Astrocyte of the cerebellum (primary cell): ENCODE measurements at regions not wholly inside any gene's neighbourhood (a gene's known extent, or its start where the extent isn't known, plus 50 kb on each side); places are given as distances from the start of the nearest gene placed in this dataset.

Source experiments
- DNase-seq: peaks from one replicate; pipeline ENCODE4 v3.0.0-alpha.2; 2011; ENCODE audit warnings: low read depth
- H3K4me3 ChIP-seq: 2 replicates; pipeline ENCODE4 v1.5.1; 2011; ENCODE audit warnings: mild to moderate bottlenecking, low read depth, low read length, moderate library complexity
- in situ Hi-C: cut with HindIII; loops from 2 replicates; pipeline ENCODE4 v1.10.0; 2017; ENCODE audit warnings: low sequenced_read_pairs
- TF ChIP-seq, protein P1 (sequence below): IDR thresholded peaks from 2 replicates; pipeline ENCODE4 v1.5.1; 2012; ENCODE audit warnings: low read length, low read depth, moderate library complexity, mild to moderate bottlenecking; ENCODE audit errors: missing control alignments

GRCh38 chr13:37944081-37944868, 74.7 kb upstream of the TRPC4 start:
- in situ Hi-C loops = no loop called here
- no peak overlapping the region for H3K4me3 ChIP-seq
- no peak for DNase-seq
- TF ChIP-seq, protein P1, sequence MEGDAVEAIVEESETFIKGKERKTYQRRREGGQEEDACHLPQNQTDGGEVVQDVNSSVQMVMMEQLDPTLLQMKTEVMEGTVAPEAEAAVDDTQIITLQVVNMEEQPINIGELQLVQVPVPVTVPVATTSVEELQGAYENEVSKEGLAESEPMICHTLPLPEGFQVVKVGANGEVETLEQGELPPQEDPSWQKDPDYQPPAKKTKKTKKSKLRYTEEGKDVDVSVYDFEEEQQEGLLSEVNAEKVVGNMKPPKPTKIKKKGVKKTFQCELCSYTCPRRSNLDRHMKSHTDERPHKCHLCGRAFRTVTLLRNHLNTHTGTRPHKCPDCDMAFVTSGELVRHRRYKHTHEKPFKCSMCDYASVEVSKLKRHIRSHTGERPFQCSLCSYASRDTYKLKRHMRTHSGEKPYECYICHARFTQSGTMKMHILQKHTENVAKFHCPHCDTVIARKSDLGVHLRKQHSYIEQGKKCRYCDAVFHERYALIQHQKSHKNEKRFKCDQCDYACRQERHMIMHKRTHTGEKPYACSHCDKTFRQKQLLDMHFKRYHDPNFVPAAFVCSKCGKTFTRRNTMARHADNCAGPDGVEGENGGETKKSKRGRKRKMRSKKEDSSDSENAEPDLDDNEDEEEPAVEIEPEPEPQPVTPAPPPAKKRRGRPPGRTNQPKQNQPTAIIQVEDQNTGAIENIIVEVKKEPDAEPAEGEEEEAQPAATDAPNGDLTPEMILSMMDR = no peak

DNA sequence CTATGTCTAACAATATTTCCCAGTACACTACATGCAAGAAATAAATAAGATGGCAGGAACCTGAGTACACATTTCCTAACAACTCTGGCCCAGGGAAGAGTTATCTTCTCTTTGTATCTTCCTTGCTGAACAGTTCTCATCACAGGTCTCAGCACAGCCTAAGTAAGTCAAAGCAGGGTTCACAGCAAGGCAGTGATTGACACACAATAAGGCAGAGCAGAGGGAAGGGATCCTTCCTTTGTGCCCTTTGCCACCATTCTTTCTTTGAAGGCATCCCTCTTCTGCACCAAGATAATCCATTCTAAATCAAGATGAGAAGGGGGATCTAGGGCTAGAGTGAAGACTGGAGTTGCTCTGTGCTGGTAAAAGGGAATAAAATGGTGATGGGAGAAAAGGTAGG, 73.4 kb upstream of the TRPC4 start:
- H3K4me3 ChIP-seq = no peak overlapping the region
- TF ChIP-seq, protein P1 = no peak
- no peak for DNase-seq
- in situ Hi-C loops = no loop called here

GRCh38 chr13:37934339-37935191, 65.0 kb upstream of the TRPC4 start:
- H3K4me3 ChIP-seq = no peak overlapping the region
- in situ Hi-C loops = no loop called here
- DNase-seq = no peak
- TF ChIP-seq, protein P1 = no peak

DNA sequence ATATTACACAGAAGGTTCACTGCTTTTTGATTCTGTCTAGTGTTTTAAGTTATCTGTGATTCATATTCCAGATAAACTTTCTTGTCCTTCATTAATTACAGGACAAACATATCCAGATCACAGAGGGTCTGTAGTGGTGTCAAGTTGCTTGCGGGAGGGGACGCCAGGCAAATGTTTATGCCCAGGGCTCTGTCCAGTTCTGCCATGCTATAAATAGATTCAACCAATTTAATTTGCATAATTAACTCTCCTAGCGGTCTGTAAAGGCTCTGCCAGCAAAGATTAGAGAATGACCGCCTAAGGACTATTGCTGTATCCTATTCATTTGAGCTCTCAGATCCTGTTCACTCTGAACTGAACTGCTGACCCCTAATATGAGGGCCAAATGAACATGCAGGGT, 59.7 kb upstream of the TRPC4 start:
- TF ChIP-seq, protein P1 = no peak
- H3K4me3 ChIP-seq = no peak overlapping the region
- DNase-seq = no peak
- in situ Hi-C loops = no loop called here

DNA sequence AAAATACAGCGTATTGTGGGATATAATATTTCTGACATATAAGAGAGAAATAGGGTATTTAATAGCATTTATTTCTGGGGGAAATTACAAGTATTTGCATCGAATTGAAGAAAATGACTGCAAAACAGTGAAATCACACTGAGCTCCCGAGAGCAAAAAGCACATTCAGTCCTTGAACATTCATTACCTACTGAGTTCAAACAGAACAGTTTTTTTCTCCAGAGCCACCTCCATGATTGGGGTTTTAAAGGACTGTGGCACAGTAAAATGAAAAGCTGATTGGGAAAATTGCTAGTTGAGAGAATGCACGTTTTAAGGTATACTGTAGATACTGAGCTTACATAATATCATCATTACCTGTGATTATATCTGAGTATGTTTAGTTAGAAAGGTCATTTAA, 58.0 kb upstream of the TRPC4 start:
- TF ChIP-seq, protein P1 = no peak
- no peak overlapping the region for H3K4me3 ChIP-seq
- no peak for DNase-seq
- in situ Hi-C loops = no loop called here

DNA sequence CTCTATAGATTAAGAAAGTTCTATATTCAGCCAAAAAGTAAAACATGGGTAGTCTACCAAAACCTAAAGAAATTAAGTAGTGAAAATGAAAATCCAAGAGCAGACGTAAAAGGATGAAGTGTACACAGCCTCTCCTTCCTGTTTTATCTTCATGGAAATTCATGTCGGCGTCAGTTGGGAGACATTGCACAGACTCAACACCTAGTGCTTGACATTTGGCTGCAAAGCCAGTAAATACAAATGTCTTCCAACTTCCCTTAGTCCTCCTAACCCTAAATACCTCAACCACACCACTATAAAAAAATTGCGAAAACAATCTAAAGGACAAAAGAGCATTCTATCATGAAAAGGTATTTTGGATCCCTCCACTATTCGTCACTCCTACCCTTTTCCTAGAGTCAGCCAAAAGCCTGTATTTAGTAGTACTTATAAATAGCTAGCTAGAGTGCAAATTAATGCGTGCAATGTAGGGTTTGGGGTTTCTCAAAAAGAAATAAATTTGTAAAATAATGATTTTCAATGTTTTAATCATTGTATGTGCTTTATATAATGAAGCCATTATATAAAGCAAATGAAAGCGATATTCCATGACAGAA, 56.4 kb upstream of the TRPC4 start:
- no peak overlapping the region for H3K4me3 ChIP-seq
- no peak for DNase-seq
- TF ChIP-seq, protein P1 = no peak
- in situ Hi-C loops = no loop called here
